GM06990 (cell line): ENCODE measurements at regions not wholly inside any gene's neighbourhood (a gene's known extent, or its start where the extent isn't known, plus 50 kb on each side); places are given as distances from the start of the nearest gene placed in this dataset.

Source experiments
- DNase-seq: peaks from one replicate; pipeline ENCODE4 v3.0.0-alpha.2; 2011; ENCODE audit not compliant: insufficient read length; ENCODE audit errors: extremely low read depth
- H3K27me3 ChIP-seq: replicated peaks from 2 replicates; pipeline ENCODE4 v1.6.0; 2011; ENCODE audit warnings: low read length; ENCODE audit not compliant: control insufficient read depth, insufficient read depth
- H3K36me3 ChIP-seq: 2 replicates; pipeline ENCODE4 v1.5.1; 2011; ENCODE audit warnings: low read length; ENCODE audit not compliant: control insufficient read depth, insufficient read depth
- H3K4me3 ChIP-seq: replicated peaks from 2 replicates; pipeline ENCODE4 v1.5.1; 2011; ENCODE audit warnings: low read depth, mild to moderate bottlenecking, control low read depth, low read length
- CTCF ChIP-seq: IDR thresholded peaks from 2 replicates; pipeline ENCODE4 v1.5.1; 2011; ENCODE audit warnings: low read length, control low read depth, mild to moderate bottlenecking, inconsistent platforms; ENCODE audit not compliant: insufficient read depth, poor library complexity, severe bottlenecking

- no peak overlapping the region for H3K4me3 ChIP-seq
- H3K27me3 ChIP-seq: no peaks in the 10 kb centered on the region
- no peak for TF ChIP-seq CTCF
- H3K36me3 ChIP-seq: no peaks in the 10 kb centered on the region
- no peak for DNase-seq
These were observed 185.8 kb upstream of the STK26 start for GRCh38 chrX:131837325-131837724.

- Histone ChIP-seq H3K4me3 (no peak overlapping the region), H3K36me3 (no peaks in the 10 kb centered on the region), H3K27me3 (no peaks in the 10 kb centered on the region)
- DNase-seq: no peak
- TF ChIP-seq CTCF: no peak
These were observed 182.2 kb upstream of the STK26 start for GRCh38 chrX:131840799-131841495.

DNA sequence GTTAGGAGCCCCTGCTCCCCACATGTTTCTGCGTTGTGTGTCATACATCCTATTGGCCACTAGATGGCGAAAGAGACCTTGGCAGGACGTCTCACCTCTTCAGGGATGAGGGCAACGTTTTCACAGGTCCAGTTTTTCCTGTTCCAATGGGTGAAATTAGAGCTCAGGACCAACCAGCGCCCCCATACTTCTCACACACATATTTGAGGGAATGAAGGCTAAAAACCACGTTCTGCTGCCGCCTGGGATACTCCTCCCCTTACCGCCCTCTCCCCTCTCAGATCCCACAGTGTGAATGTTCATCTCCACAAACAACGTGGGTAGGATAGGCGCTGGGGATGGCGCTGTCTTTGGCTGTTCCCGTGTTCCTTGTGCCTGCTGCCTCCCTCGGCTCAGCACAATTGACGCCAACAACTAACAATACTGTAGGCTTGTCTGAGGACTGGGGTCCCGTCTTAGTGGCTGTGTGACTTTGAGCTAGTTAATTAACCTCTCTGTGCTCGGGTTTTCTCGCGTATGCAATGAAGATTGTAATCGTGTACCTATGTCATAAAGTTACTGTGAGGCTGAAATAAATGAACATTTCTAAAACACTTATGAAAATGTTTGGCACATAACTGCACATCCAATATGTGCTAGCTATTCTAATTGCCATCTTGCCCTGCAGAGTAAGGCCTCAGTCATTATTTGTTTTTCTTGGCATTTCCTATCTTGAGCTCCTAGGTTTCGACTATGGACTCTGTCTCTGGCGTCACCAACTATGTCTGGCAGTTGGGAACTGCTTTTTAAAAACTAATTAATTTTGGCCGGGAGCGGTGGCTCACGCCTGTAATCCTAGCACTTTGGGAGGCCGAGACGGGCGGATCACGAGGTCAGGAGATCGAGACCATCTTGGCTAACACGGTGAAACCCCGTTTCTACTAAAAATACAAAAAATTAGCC is 181.3 kb upstream of the STK26 start:
- Histone ChIP-seq H3K27me3 (no peaks in the 10 kb centered on the region), H3K36me3 (no peaks in the 10 kb centered on the region), H3K4me3 (no peak overlapping the region)
- peak; percentile 22 for DNase-seq
- TF ChIP-seq CTCF: peak; percentile 89

- TF ChIP-seq CTCF: no peak
- Histone ChIP-seq H3K27me3 (no peaks in the 10 kb centered on the region), H3K36me3 (no peaks in the 10 kb centered on the region)
These were observed 179.1 kb upstream of the STK26 start for GRCh38 chrX:131843987-131844386.

DNA sequence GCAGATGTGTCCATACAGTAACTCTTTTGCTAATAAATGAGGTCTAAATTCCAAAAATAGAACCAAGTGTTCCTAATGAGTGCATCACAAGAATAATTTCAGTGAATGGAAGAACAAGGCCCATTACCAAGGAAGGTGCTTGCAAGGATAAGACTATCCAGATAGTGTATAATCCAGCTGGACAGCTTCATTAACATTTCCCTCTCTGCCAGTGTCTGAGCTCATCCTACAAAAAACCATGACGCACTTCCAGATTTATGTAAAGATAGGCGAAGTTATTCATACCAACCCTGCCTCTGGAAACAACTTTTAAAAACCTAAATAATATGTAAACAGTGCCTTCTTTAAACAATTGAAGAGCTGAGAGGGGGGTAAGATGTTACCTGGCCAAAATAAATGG is 177.9 kb upstream of the STK26 start:
- no peaks in the 10 kb centered on the region for H3K27me3 ChIP-seq
- H3K4me3 ChIP-seq: no peak overlapping the region
- TF ChIP-seq CTCF: no peak
- H3K36me3 ChIP-seq: no peaks in the 10 kb centered on the region
- no peak for DNase-seq

More at GRCh38 chrX:131843987-131844386, 179.1 kb upstream of the STK26 start:
- DNase-seq: no peak
- no peak overlapping the region for H3K4me3 ChIP-seq
